Kidney (tissue), 13 donors: ENCODE measurements at regions not wholly inside any gene's neighbourhood (a gene's known extent, or its start where the extent isn't known, plus 50 kb on each side); places are given as distances from the start of the nearest gene placed in this dataset.

Source experiments
- DNase-seq, 5 donors: peaks; one replicate each; pipeline ENCODE4 v3.0.0-alpha.2; 2013 to 2020
- FAIRE-seq: peaks from 2 replicates; lab custom pipeline; 2012; peaks lifted over from hg19 to GRCh38; lab: Jason Lieb, UNC
- H3K27ac ChIP-seq, 2 donors: one replicate each; pipeline ENCODE4 v1.7.0; 2013; ENCODE audit warnings: low read depth in 2 of 2, low read length in 2 of 2, inconsistent platforms in 1 of 2
- H3K27me3 ChIP-seq: one replicate; pipeline ENCODE4 v1.7.1; 2013; ENCODE audit warnings: low read length, inconsistent platforms; ENCODE audit not compliant: control insufficient read depth, insufficient read depth
- H3K36me3 ChIP-seq, 3 donors: one replicate each; pipeline versions ENCODE4 v1.7.0 to v1.7.1; 2013; ENCODE audit warnings: low read length in 3 of 3, control low read depth in 1 of 3, inconsistent platforms in 1 of 3; ENCODE audit not compliant: insufficient read depth in 3 of 3, control insufficient read depth in 2 of 3
- H3K4me1 ChIP-seq, 3 donors: one replicate each; pipeline versions ENCODE4 v1.7.0 to v1.7.1; 2013; ENCODE audit warnings: low read length in 3 of 3, inconsistent platforms in 1 of 3, low read depth in 1 of 3; ENCODE audit not compliant: control insufficient read depth in 2 of 3, insufficient read depth in 2 of 3
- H3K4me3 ChIP-seq, 3 donors: one replicate each; pipeline versions ENCODE4 v1.7.0 to v1.8.1; 2013; ENCODE audit warnings: low read length in 3 of 3, control low read depth in 1 of 3, inconsistent platforms in 1 of 3
- H3K9ac ChIP-seq, 3 donors: one replicate each; pipeline versions ENCODE4 v1.7.0 to v1.7.1; 2013; ENCODE audit warnings: low read length in 3 of 3, control low read depth in 1 of 3, inconsistent platforms in 1 of 3
- H3K9me3 ChIP-seq, 3 donors: one replicate each; pipeline versions ENCODE4 v1.7.0 to v1.7.1; 2013; ENCODE audit warnings: low read length in 3 of 3, control low read depth in 1 of 3, inconsistent platforms in 1 of 3; ENCODE audit not compliant: control insufficient read depth in 2 of 3, insufficient read depth in 1 of 3
- intact Hi-C: fragments of 100-400 bp; cut with DNase I; formaldehyde crosslinking; loops from one replicate; pipeline ENCODE4 v1.11.1; 2022
- TF ChIP-seq, protein P1 (sequence below): IDR thresholded peaks from 3 replicates; pipeline ENCODE4 v1.5.1; 2012; ENCODE audit warnings: mild to moderate bottlenecking, moderate library complexity, borderline replicate concordance; ENCODE audit not compliant: insufficient read depth; ENCODE audit errors: extremely low read depth
- donor health status: control.
- donor health status: control.
- donor health status: control.
- donor health status: control.
- donor health status: control.
- donor health status: DM: yes; HTN: yes; CAD: no.
- donor health status: Normal renal cell carcinoma (clear cell type).

DNA sequence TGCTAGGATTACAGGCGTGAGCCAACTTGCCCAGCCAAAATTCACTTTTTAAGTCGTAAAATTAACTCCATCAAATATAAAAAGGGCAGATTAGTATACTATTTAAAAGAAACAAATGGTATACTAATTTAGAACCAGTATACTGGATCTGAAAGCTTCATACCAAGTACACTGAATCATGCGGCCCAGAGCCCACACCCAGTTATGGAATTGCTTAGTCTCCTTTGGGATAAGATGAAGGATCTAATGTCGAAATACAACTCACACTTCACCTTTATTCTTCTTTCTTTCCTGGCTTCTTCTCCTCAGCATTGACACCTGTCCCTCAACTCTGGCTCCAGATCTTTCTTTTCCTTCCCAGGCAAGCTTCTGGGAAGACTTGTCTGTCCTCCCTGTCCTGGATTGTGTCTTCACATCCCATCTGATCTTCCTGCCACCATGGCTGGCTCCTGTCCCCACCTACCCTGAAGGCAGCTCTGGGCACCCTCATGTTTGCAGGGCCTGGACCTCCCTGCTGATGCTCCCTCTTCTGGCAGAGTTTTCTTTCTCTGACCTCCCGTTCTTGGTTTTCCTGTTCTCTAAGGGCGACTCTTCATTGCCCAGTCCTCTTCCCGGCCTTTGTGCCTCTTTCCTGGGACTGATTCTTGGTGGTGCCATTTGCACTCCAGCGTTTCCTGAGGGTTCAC, 57.8 kb upstream of the CTBP2 start:
- Histone ChIP-seq H3K9me3 (no peaks in the 10 kb centered on the region), H3K4me3 (no peak overlapping the region), H3K36me3 (no peaks in the 10 kb centered on the region), H3K27me3 (no peaks in the 10 kb centered on the region), H3K4me1 (no peaks in the 10 kb centered on the region), H3K27ac (no peak overlapping the region), H3K9ac (no peak overlapping the region)
- intact Hi-C loops, result no loop called here
- FAIRE-seq (no peak), DNase-seq (no peak)
- TF ChIP-seq, protein P1, sequence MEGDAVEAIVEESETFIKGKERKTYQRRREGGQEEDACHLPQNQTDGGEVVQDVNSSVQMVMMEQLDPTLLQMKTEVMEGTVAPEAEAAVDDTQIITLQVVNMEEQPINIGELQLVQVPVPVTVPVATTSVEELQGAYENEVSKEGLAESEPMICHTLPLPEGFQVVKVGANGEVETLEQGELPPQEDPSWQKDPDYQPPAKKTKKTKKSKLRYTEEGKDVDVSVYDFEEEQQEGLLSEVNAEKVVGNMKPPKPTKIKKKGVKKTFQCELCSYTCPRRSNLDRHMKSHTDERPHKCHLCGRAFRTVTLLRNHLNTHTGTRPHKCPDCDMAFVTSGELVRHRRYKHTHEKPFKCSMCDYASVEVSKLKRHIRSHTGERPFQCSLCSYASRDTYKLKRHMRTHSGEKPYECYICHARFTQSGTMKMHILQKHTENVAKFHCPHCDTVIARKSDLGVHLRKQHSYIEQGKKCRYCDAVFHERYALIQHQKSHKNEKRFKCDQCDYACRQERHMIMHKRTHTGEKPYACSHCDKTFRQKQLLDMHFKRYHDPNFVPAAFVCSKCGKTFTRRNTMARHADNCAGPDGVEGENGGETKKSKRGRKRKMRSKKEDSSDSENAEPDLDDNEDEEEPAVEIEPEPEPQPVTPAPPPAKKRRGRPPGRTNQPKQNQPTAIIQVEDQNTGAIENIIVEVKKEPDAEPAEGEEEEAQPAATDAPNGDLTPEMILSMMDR, result no peak

DNA sequence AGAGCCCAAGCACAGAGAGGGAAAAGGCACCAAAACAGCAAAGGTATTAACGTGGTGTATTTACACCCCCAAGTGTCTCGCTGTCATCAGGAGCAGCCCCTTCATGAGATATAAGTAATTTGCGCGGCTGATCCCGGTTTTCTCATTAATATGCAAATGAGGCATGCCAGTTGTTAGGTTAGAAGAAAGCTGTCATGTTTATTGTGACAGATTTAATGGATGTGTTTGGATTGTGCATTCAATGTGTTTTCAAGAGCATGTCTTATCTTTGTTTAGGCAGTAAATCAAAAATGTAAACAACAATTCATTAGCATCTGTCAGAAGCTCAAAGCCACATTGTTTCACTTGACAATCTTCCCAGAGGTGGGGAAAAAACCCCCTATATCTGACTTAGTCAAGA, 56.5 kb upstream of the CTBP2 start:
- Histone ChIP-seq H3K36me3 (no peaks in the 10 kb centered on the region), H3K27me3 (no peaks in the 10 kb centered on the region), H3K9me3 (no peaks in the 10 kb centered on the region), H3K27ac (no peak overlapping the region), H3K4me3 (no peak overlapping the region), H3K9ac (no peak overlapping the region), H3K4me1 (no peaks in the 10 kb centered on the region)
- no peak for DNase-seq
- FAIRE-seq, result no peak
- TF ChIP-seq, protein P1, result no peak
- intact Hi-C loops, result no loop called here

DNA sequence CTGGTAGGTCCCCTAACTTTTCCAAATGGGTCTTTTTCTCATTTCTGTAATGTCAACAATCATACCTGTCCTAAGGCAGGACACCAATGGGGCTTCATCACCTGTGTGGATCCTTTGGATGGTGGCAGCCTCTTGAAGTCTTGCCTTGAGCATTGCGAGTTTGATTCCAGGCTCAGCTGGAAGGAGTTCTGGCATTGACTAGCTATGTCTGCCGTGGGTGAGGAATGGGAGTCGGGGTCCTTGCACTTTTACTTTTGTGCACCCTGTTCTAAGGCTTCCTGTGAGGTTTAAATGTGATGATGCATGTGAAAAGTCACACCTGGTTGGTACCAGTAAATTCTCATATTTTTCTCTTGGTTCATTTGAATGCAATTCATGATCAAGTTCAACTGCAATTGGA, 55.9 kb upstream of the CTBP2 start:
- intact Hi-C loops, result no loop called here
- Histone ChIP-seq H3K9ac (no peak overlapping the region), H3K27me3 (no peaks in the 10 kb centered on the region), H3K27ac (no peak overlapping the region), H3K4me3 (no peak overlapping the region), H3K4me1 (no peaks in the 10 kb centered on the region), H3K9me3 (no peaks in the 10 kb centered on the region), H3K36me3 (no peaks in the 10 kb centered on the region)
- TF ChIP-seq, protein P1, result no peak
- FAIRE-seq (no peak), DNase-seq (no peak)

DNA sequence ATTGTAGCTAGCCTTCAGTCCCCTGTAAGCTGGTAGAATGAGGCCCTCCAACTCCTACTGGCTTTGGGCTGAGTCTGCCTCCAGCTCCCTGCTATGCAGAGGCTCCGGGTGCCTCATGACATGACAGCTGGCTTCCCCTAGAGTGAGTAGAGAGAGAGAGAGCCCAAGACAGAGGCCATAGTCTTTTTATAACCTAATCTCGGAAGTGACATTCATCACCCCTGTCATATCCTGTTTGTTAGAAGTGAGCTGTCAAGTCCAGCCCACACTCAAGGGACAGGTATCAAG, 53.9 kb upstream of the CTBP2 start:
- Histone ChIP-seq H3K9ac (no peak overlapping the region), H3K9me3 (no peaks in the 10 kb centered on the region), H3K27ac (no peak overlapping the region), H3K4me3 (no peak overlapping the region), H3K36me3 (no peaks in the 10 kb centered on the region), H3K27me3 (no peaks in the 10 kb centered on the region), H3K4me1 (no peaks in the 10 kb centered on the region)
- FAIRE-seq (no peak), DNase-seq (no peak)
- intact Hi-C loops, result no loop called here
- TF ChIP-seq, protein P1, result no peak
